ENCODE measurements at regions not wholly inside any gene's neighbourhood (a gene's known extent, or its start where the extent isn't known, plus 50 kb on each side); places are given as distances from the start of the nearest gene placed in this dataset.

- Mint-ChIP-seq H3K27me3 (no peaks in the 10 kb centered on the region), H3K9me3 (no peaks in the 10 kb centered on the region), H3K4me3 (no peak overlapping the region), H3K36me3 (ENCODE audit: low read depth) (no peaks in the 10 kb centered on the region), H3K4me1 (ENCODE audit: low read depth) (no peaks in the 10 kb centered on the region), H3K27ac (no peak overlapping the region)
- intact Hi-C loops (cut with micrococcal nuclease), result loop anchor here (5.0 kb wide), 1 partner anchor 1929 kb away; no protein-coding TSS in a partner anchor
These were observed 1586.6 kb downstream of the SI start for GRCh38 chr3:163491714-163492113.

DNA sequence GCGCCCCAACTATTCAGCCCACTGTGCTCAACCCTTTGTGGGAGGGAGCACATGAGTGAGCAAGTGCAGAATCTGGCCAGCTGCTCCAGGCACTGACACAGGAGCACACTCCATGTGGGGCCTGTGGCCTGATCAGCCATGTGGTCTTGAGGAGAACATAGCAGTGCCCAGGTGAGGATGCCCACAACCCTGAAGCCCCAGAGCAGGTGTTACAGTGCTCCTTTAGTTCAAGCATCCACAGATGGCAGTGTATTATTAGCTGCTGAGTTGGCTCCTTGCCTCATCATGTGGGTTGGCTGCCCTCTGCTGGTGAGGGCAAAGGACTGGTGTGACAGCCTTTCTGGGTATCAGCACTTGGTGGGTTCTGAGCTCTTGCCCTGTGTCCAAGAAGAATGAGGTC lies 1588.2 kb downstream of the SI start:
- no peaks in the 10 kb centered on the region for H3K27me3 Mint-ChIP-seq
- H3K27ac Mint-ChIP-seq, result no peak overlapping the region
- H3K36me3 Mint-ChIP-seq (ENCODE audit: low read depth), result no peaks in the 10 kb centered on the region
- no peaks in the 10 kb centered on the region for H3K4me1 Mint-ChIP-seq (ENCODE audit: low read depth)
- intact Hi-C loops (cut with micrococcal nuclease), result loop anchor here (5.0 kb wide), 1 partner anchor 1928 kb away; no protein-coding TSS in a partner anchor
- H3K9me3 Mint-ChIP-seq, result no peaks in the 10 kb centered on the region
- no peak overlapping the region for H3K4me3 Mint-ChIP-seq

GRCh38 chr3:163482695-163483094 lies 1595.6 kb downstream of the SI start:
- H3K27ac Mint-ChIP-seq, result no peak overlapping the region
- no peaks in the 10 kb centered on the region for H3K27me3 Mint-ChIP-seq
- H3K4me1 Mint-ChIP-seq (ENCODE audit: low read depth), result no peaks in the 10 kb centered on the region
- peaks cover 9% of the 10 kb centered on the region for H3K9me3 Mint-ChIP-seq
- no peak overlapping the region for H3K4me3 Mint-ChIP-seq
- no peaks in the 10 kb centered on the region for H3K36me3 Mint-ChIP-seq (ENCODE audit: low read depth)
- intact Hi-C loops (cut with micrococcal nuclease), result no loop called here

DNA sequence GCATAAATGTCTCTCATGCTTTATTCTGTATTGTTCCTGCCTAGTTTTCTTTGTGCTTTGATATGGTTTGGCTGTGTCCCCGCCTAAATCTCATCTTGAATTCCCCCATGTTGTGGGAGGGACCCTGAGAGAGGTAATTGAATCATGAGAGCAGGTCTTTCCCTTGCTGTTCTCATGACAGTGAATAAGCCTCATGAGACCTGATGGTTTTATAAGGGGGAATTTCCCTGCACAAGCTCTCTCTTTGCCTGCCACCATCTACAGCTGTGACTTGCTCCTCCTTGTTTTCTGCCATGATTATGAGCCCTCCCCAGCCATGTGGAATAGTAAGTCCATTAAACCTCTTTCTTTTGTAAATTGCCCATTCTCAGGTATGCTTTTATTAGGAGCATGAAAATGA lies 1596.6 kb downstream of the SI start:
- no peaks in the 10 kb centered on the region for H3K36me3 Mint-ChIP-seq (ENCODE audit: low read depth)
- no peaks in the 10 kb centered on the region for H3K27me3 Mint-ChIP-seq
- H3K27ac Mint-ChIP-seq, result no peak overlapping the region
- H3K4me1 Mint-ChIP-seq (ENCODE audit: low read depth), result no peaks in the 10 kb centered on the region
- no peak overlapping the region for H3K4me3 Mint-ChIP-seq
- peaks cover 9% of the 10 kb centered on the region for H3K9me3 Mint-ChIP-seq
- intact Hi-C loops (cut with micrococcal nuclease), result no loop called here

- no peak overlapping the region for H3K27ac Mint-ChIP-seq
- no peak overlapping the region for H3K4me3 Mint-ChIP-seq
- H3K4me1 Mint-ChIP-seq (ENCODE audit: low read depth), result no peaks in the 10 kb centered on the region
- no peaks in the 10 kb centered on the region for H3K27me3 Mint-ChIP-seq
- intact Hi-C loops (cut with micrococcal nuclease), result no loop called here
- H3K9me3 Mint-ChIP-seq, result no peaks in the 10 kb centered on the region
- H3K36me3 Mint-ChIP-seq (ENCODE audit: low read depth), result no peaks in the 10 kb centered on the region
These were observed 1602.1 kb downstream of the SI start for GRCh38 chr3:163476179-163476578.

- H3K27me3 Mint-ChIP-seq, result no peaks in the 10 kb centered on the region
- no peaks in the 10 kb centered on the region for H3K9me3 Mint-ChIP-seq
- H3K36me3 Mint-ChIP-seq (ENCODE audit: low read depth), result no peaks in the 10 kb centered on the region
- no peak overlapping the region for H3K4me3 Mint-ChIP-seq
- intact Hi-C loops (cut with micrococcal nuclease), result no loop called here
- H3K4me1 Mint-ChIP-seq (ENCODE audit: low read depth), result no peaks in the 10 kb centered on the region
- H3K27ac Mint-ChIP-seq, result no peak overlapping the region
These were observed 1603.5 kb downstream of the SI start for GRCh38 chr3:163474766-163475165.

GRCh38 chr3:163468531-163469335 lies 1609.6 kb downstream of the SI start:
- no peaks in the 10 kb centered on the region for H3K4me1 Mint-ChIP-seq (ENCODE audit: low read depth)
- H3K36me3 Mint-ChIP-seq (ENCODE audit: low read depth), result no peaks in the 10 kb centered on the region
- intact Hi-C loops (cut with micrococcal nuclease), result no loop called here
- H3K9me3 Mint-ChIP-seq, result peaks cover 9% of the 10 kb centered on the region
- no peak overlapping the region for H3K4me3 Mint-ChIP-seq
- no peaks in the 10 kb centered on the region for H3K27me3 Mint-ChIP-seq
- no peak overlapping the region for H3K27ac Mint-ChIP-seq

GRCh38 chr3:163462446-163462845 lies 1615.8 kb downstream of the SI start:
- Mint-ChIP-seq H3K27me3 (no peaks in the 10 kb centered on the region), H3K27ac (no peak overlapping the region), H3K4me1 (ENCODE audit: low read depth) (no peaks in the 10 kb centered on the region), H3K36me3 (ENCODE audit: low read depth) (no peaks in the 10 kb centered on the region), H3K9me3 (no peaks in the 10 kb centered on the region), H3K4me3 (no peak overlapping the region)
- intact Hi-C loops (cut with micrococcal nuclease), result no loop called here

GRCh38 chr3:163450698-163451097 lies 1627.6 kb downstream of the SI start:
- intact Hi-C loops (cut with micrococcal nuclease), result no loop called here
- H3K27me3 Mint-ChIP-seq, result no peaks in the 10 kb centered on the region
- H3K27ac Mint-ChIP-seq, result no peak overlapping the region
- no peaks in the 10 kb centered on the region for H3K36me3 Mint-ChIP-seq (ENCODE audit: low read depth)
- peaks cover 8% of the 10 kb centered on the region for H3K9me3 Mint-ChIP-seq
- H3K4me1 Mint-ChIP-seq (ENCODE audit: low read depth), result no peaks in the 10 kb centered on the region
- no peak overlapping the region for H3K4me3 Mint-ChIP-seq

DNA sequence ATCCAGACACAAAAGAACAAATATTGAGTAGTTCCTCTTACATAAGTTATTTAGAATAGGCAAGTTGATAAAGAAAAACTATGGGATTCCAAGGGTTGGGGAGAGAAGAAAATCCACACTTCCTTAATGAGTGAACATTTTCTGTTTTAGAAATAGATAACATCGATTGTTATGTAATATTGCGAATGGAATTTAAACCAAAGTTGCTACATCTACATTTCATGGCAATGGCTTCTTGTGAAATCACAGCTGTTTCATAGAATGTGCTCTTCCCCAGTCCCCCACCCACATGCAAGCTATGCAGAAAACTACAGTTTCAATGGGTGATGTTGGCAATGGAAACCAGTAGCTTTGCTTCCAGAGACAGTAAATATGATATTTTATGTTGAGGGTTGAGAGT lies 1639.5 kb downstream of the SI start:
- no peaks in the 10 kb centered on the region for H3K4me1 Mint-ChIP-seq (ENCODE audit: low read depth)
- no peaks in the 10 kb centered on the region for H3K36me3 Mint-ChIP-seq (ENCODE audit: low read depth)
- intact Hi-C loops (cut with micrococcal nuclease), result no loop called here
- H3K4me3 Mint-ChIP-seq, result no peak overlapping the region
- H3K27me3 Mint-ChIP-seq, result no peaks in the 10 kb centered on the region
- H3K9me3 Mint-ChIP-seq, result no peaks in the 10 kb centered on the region
- no peak overlapping the region for H3K27ac Mint-ChIP-seq

DNA sequence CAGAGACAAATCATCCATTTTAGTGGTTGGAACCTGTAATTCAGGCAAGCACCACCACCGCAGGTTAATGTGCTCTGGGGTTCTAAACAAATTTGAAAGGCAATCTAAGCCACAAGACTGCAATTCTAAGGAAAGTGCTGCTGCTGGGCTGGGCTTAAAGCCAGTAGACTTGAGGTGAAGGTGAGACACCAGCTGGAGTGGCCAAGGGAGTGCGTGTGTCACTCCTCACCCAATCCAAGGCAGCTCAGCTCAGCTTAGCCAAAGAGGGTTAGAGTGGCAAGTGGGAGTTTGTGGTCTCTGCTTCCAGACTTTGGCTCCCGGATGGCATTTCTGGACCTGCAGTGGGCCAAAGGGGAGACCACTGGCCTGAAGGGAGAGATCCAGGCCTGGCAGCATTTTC lies 1655.6 kb downstream of the SI start:
- Mint-ChIP-seq H3K9me3 (peaks cover 28% of the 10 kb centered on the region), H3K36me3 (ENCODE audit: low read depth) (no peaks in the 10 kb centered on the region), H3K4me3 (no peak overlapping the region), H3K27ac (no peak overlapping the region), H3K4me1 (ENCODE audit: low read depth) (no peaks in the 10 kb centered on the region), H3K27me3 (no peaks in the 10 kb centered on the region)
- intact Hi-C loops (cut with micrococcal nuclease), result no loop called here

DNA sequence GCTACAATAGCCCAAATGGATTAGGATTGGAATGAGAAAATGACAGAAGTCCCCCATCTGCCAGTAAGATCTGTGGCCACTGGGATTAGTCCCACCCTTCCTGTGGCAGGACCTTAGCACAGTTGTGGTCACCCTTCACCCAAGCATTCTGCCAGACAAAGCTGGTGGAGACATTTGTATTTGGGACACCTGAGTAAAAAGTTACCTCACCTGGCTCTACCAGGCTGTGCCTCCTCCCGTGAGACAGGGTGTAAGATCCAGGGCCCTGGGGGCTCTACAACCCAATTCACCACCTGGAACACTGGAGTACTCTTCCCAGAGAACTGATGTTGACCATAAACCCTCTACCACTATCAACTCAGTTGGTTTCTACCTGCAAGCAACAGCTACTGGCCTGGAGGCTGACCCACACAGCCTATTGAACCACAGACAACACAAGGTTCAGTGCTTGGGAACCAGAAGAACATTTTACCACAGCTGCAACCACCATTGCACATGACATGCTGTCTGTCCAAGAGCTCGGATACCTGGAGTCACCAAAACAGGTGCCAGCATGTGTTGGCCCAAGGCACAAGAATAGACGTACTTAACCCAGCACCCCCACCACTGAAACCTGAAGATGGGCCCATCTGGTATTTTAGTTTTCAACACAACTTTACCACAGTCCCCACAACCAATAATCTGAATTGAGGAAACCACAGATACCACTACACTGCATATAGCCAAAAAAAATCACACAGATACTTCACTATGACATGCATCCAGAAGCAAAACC lies 1686.7 kb downstream of the SI start:
- intact Hi-C loops (cut with micrococcal nuclease), result no loop called here
- H3K4me3 Mint-ChIP-seq, result no peak overlapping the region
- no peak overlapping the region for H3K27ac Mint-ChIP-seq
- no peaks in the 10 kb centered on the region for H3K27me3 Mint-ChIP-seq
- no peaks in the 10 kb centered on the region for H3K4me1 Mint-ChIP-seq (ENCODE audit: low read depth)
- H3K9me3 Mint-ChIP-seq, result peaks cover 19% of the 10 kb centered on the region
- no peaks in the 10 kb centered on the region for H3K36me3 Mint-ChIP-seq (ENCODE audit: low read depth)

GRCh38 chr3:163384383-163384782 lies 1693.9 kb downstream of the SI start:
- intact Hi-C loops (cut with micrococcal nuclease), result no loop called here
- H3K27ac Mint-ChIP-seq, result no peak overlapping the region
- H3K27me3 Mint-ChIP-seq, result no peaks in the 10 kb centered on the region
- no peaks in the 10 kb centered on the region for H3K9me3 Mint-ChIP-seq
- no peaks in the 10 kb centered on the region for H3K4me1 Mint-ChIP-seq (ENCODE audit: low read depth)
- no peak overlapping the region for H3K4me3 Mint-ChIP-seq
- no peaks in the 10 kb centered on the region for H3K36me3 Mint-ChIP-seq (ENCODE audit: low read depth)

DNA sequence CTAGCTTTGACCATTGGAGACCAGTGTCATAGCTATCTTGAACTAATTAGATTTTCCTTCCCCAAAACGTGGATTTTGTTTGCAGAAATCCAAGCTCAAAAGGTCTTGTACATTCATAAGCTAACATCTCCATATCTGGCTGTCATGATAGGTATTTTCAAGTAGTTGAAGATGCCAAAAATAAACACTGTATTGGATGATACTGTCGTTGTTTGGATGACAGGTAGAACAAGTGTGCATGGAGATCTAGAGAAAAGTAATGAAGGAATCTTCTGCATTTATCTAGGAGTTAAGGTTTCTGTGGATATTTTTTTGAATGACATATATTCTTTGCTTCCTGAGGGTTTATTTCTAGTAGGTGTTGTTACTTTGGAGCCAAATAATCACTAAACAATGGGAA lies 1696.1 kb downstream of the SI start:
- no peak overlapping the region for H3K27ac Mint-ChIP-seq
- H3K36me3 Mint-ChIP-seq (ENCODE audit: low read depth), result no peaks in the 10 kb centered on the region
- H3K9me3 Mint-ChIP-seq, result no peaks in the 10 kb centered on the region
- intact Hi-C loops (cut with micrococcal nuclease), result no loop called here
- no peak overlapping the region for H3K4me3 Mint-ChIP-seq
- no peaks in the 10 kb centered on the region for H3K4me1 Mint-ChIP-seq (ENCODE audit: low read depth)
- H3K27me3 Mint-ChIP-seq, result no peaks in the 10 kb centered on the region

Data from dendritic cell treated with granulocyte-macrophage colony-stimulating factor and Interleukin-4, amounts not matched to agents 40 ng/mL and 50 ng/mL, for 4 days (primary cell).